ENCODE measurements at regions not wholly inside any gene's neighbourhood (a gene's known extent, or its start where the extent isn't known, plus 50 kb on each side); places are given as distances from the start of the nearest gene placed in this dataset.

GRCh38 chr4:125725957-125726525 lies 411.3 kb downstream of the FAT4 start:
- ChIA-PET SMC1A (ENCODE audit: uncharacterized antibody, unreplicated experiment) (interaction anchor here (0.7 kb wide), 1 partner anchor 89 kb away, joined by 3 read pairs; no protein-coding TSS in a partner anchor), RAD21 (ENCODE audit: unreplicated experiment) (no interaction called here), CTCF (interaction anchor here (1.9 kb wide), 1 partner anchor 9 kb away, joined by 10 read pairs; no protein-coding TSS in a partner anchor), POLR2A (no interaction called here)
- 4% methylated on average over 4 of the region's 4 CpGs for WGBS (ENCODE audit: insufficient coverage, insufficient replicate concordance, low lambda C conversion rate, missing lambda C conversion rate)
- in situ Hi-C loops (cut with MboI) (no loop called here), intact Hi-C loops (cut with micrococcal nuclease; ENCODE audit: unreplicated experiment) (no loop called here)
- H3K4me1 ChIP-seq (ENCODE audit: control insufficient read depth, insufficient read depth, low read length), result no peaks in the 10 kb centered on the region
- no peaks in the 10 kb centered on the region for H3K9me3 ChIP-seq (replicated peaks; ENCODE audit: control insufficient read depth, insufficient read depth, low read length)
- H3K27ac ChIP-seq (ENCODE audit: control insufficient read depth, insufficient read depth), result no peak overlapping the region
- no peak overlapping the region for H3K4me3 ChIP-seq
- no peaks in the 10 kb centered on the region for H3K79me2 ChIP-seq (ENCODE audit: control insufficient read depth, insufficient read depth, low read length)
- H3K36me3 ChIP-seq (ENCODE audit: control insufficient read depth in 2 of 2, insufficient read depth in 2 of 2, low read length in 1 of 2), result no peaks in the 10 kb centered on the region
- no peak overlapping the region for H3K9ac ChIP-seq (ENCODE audit: control insufficient read depth, insufficient read depth, low read length)
- no peak overlapping the region for H2AFZ ChIP-seq (ENCODE audit: control insufficient read depth, low read depth, low read length)
- DNase-seq (ENCODE audit: low read depth, low spot score) (no peak), FAIRE-seq (no peak), ATAC-seq (no peak)
- H3K4me2 ChIP-seq (ENCODE audit: control insufficient read depth, insufficient read depth), result no peak overlapping the region
- no TSS peak for BruUV-seq (replicated peaks)
- no peaks in the 10 kb centered on the region for H3K27me3 ChIP-seq (replicated peaks in 1 of 2; ENCODE audit: control insufficient read depth in 2 of 2, insufficient read depth in 2 of 2, low read length in 1 of 2)
- H4K20me1 ChIP-seq (ENCODE audit: control insufficient read depth, insufficient read depth), result no peaks in the 10 kb centered on the region
- TF ChIP-seq SKIL (IDR thresholded peaks at IDR 0.05; ENCODE audit: low read depth, poor library complexity, severe bottlenecking), result no peak
- TF ChIP-seq DPF2 (IDR thresholded peaks at IDR 0.05), result no peak
- no peak for TF ChIP-seq ZNF207 (IDR thresholded peaks at IDR 0.05; ENCODE audit: borderline replicate concordance)
- TF ChIP-seq NBN (IDR thresholded peaks at IDR 0.05), result no peak
- no peak for TF ChIP-seq SPI1 (IDR thresholded peaks at IDR 0.05; ENCODE audit: borderline replicate concordance, insufficient read depth, low read depth, low read length)
- TF ChIP-seq REST (IDR thresholded peaks at IDR 0.05; ENCODE audit: low read depth, low read length), result no peak
- TF ChIP-seq MTA3 (IDR thresholded peaks at IDR 0.05; ENCODE audit: borderline replicate concordance, low read length), result no peak
- no peak for TF ChIP-seq HDAC2 (IDR thresholded peaks at IDR 0.05)
- no peak for TF ChIP-seq EZH2 (IDR thresholded peaks at IDR 0.05; ENCODE audit: borderline replicate concordance, control insufficient read depth, low read depth, low read length)
- TF ChIP-seq BCL3 (IDR thresholded peaks at IDR 0.05; ENCODE audit: borderline replicate concordance, insufficient read depth, low read depth, low read length, poor library complexity, severe bottlenecking), result no peak
- no peak for TF ChIP-seq ETV6 (conservative IDR thresholded peaks at IDR 0.05 in 1 of 2, IDR thresholded peaks at IDR 0.05 in 1 of 2; ENCODE audit: borderline replicate concordance in 1 of 2, low read depth in 1 of 2)
- TF ChIP-seq KLF5 (IDR thresholded peaks at IDR 0.05; ENCODE audit: partially characterized antibody), result no peak
- no peak for TF ChIP-seq HCFC1 (IDR thresholded peaks at IDR 0.05; ENCODE audit: low read length)
- no peak for TF ChIP-seq NFIC (IDR thresholded peaks at IDR 0.05; ENCODE audit: low read depth, low read length)
- TF ChIP-seq BHLHE40 (IDR thresholded peaks at IDR 0.05; ENCODE audit: borderline replicate concordance in 1 of 2, low read depth in 2 of 2, low read length in 1 of 2), result no peak
